Activated CD8-positive, alpha-beta T cell treated with anti-CD3 and anti-CD28 coated beads, Interleukin-2, amount 10 ng/mL, durations not matched to agents 7 days and 5 days (primary cell): ENCODE measurements at regions not wholly inside any gene's neighbourhood (a gene's known extent, or its start where the extent isn't known, plus 50 kb on each side); places are given as distances from the start of the nearest gene placed in this dataset.
A peak's percentile ranks its signal among the peaks of the same experiment; 100 is the strongest.

Experiments
- ATAC-seq: fragments of 150-1000 bp; cut with Tn5 transposase; one replicate; pipeline ENCODE4 v1.10.0; 2021; ENCODE audit warnings: moderate library complexity
- CTCF ChIA-PET: fragments of 350-600 bp; sonication (Branson Sonifier 250); formaldehyde crosslinking; loops from one replicate; lab custom pipeline; 2021; ENCODE audit warnings: antibody characterized with exemption; lab: Charles Lee
- POLR2A ChIA-PET: fragments of 350-600 bp; sonication (Branson Sonifier 250); formaldehyde crosslinking; loops from one replicate; lab custom pipeline; 2021; ENCODE audit warnings: antibody characterized with exemption; lab: Charles Lee
- DNase-seq: peaks from one replicate; pipeline ENCODE4 v3.0.0-alpha.2; 2020
- H3K27ac Mint-ChIP-seq: one replicate; pipeline ENCODE4 v1.8.0; 2021; ENCODE audit warnings: mild to moderate bottlenecking, mixed read lengths
- H3K27me3 Mint-ChIP-seq: one replicate; pipeline ENCODE4 v1.8.0; 2021; ENCODE audit warnings: low read depth, mixed read lengths
- H3K36me3 Mint-ChIP-seq: one replicate; pipeline ENCODE4 v1.8.0; 2021; ENCODE audit warnings: low read depth, mixed read lengths
- H3K4me1 Mint-ChIP-seq: one replicate; pipeline ENCODE4 v1.8.0; 2021; ENCODE audit warnings: low read depth, mixed read lengths
- H3K4me3 Mint-ChIP-seq: one replicate; pipeline ENCODE4 v1.8.0; 2021; ENCODE audit warnings: mild to moderate bottlenecking, mixed read lengths
- H3K9me3 Mint-ChIP-seq: one replicate; pipeline ENCODE4 v1.8.0; 2022; ENCODE audit warnings: mixed read lengths; ENCODE audit not compliant: insufficient read depth

GRCh38 chr20:53692465-53693067, 98.9 kb upstream of the ZNF217 start:
- H3K27ac Mint-ChIP-seq, result peak overlapping the region; percentile 78
- H3K36me3 Mint-ChIP-seq, result no peaks in the 10 kb centered on the region
- ATAC-seq (peak; percentile 43), DNase-seq (no peak)
- ChIA-PET CTCF (interaction anchor here (0.8 to 2.3 kb wide), 7 partner anchors 10 to 247 kb away, joined by 3 to 9 read pairs (median 3); no protein-coding TSS in a partner anchor), POLR2A (interaction anchor here (0.8 to 1.5 kb wide), 4 partner anchors 9 to 98 kb away, joined by 3 to 4 read pairs (median 3); no protein-coding TSS in a partner anchor)
- H3K9me3 Mint-ChIP-seq, result no peaks in the 10 kb centered on the region
- peak overlapping the region; percentile 57 for H3K4me3 Mint-ChIP-seq
- H3K27me3 Mint-ChIP-seq, result no peaks in the 10 kb centered on the region
- H3K4me1 Mint-ChIP-seq, result peaks cover 61% of the 10 kb centered on the region

- Mint-ChIP-seq H3K36me3 (no peaks in the 10 kb centered on the region), H3K9me3 (no peaks in the 10 kb centered on the region), H3K4me3 (no peak overlapping the region), H3K27ac (peak overlapping the region; percentile 78), H3K4me1 (peaks cover 65% of the 10 kb centered on the region), H3K27me3 (no peaks in the 10 kb centered on the region)
- CTCF ChIA-PET, result interaction anchor here (0.9 to 2.3 kb wide), 4 partner anchors 10 to 65 kb away, joined by 3 to 9 read pairs (median 6); no protein-coding TSS in a partner anchor
- ATAC-seq (no peak), DNase-seq (no peak)
- POLR2A ChIA-PET, result interaction anchor here (0.8 to 1.5 kb wide), 4 partner anchors 9 to 49 kb away, joined by 3 to 4 read pairs (median 3); no protein-coding TSS in a partner anchor
These were observed 98.2 kb upstream of the ZNF217 start for GRCh38 chr20:53691811-53692192.

GRCh38 chr20:53691060-53691810, 97.6 kb upstream of the ZNF217 start:
- ATAC-seq, result no peak
- Mint-ChIP-seq H3K36me3 (no peaks in the 10 kb centered on the region), H3K4me1 (peaks cover 65% of the 10 kb centered on the region), H3K27me3 (no peaks in the 10 kb centered on the region), H3K9me3 (no peaks in the 10 kb centered on the region), H3K4me3 (no peak overlapping the region), H3K27ac (peak overlapping the region; percentile 78)
- ChIA-PET POLR2A (interaction anchor here (0.6 to 1.5 kb wide), 3 partner anchors 15 to 22 kb away, joined by 3 read pairs; no protein-coding TSS in a partner anchor), CTCF (interaction anchor here (0.9 to 2.3 kb wide), 5 partner anchors 9 to 248 kb away, joined by 3 to 9 read pairs (median 5); no protein-coding TSS in a partner anchor)
- no peak for DNase-seq

GRCh38 chr20:53688085-53688484, 94.4 kb upstream of the ZNF217 start:
- ChIA-PET POLR2A (no interaction called here), CTCF (interaction anchor here (1.0 to 1.8 kb wide), 4 partner anchors 10 to 247 kb away, joined by 3 to 6 read pairs (median 4); no protein-coding TSS in a partner anchor)
- no peak overlapping the region for H3K4me3 Mint-ChIP-seq
- DNase-seq, result no peak
- H3K27me3 Mint-ChIP-seq, result no peaks in the 10 kb centered on the region
- H3K9me3 Mint-ChIP-seq, result no peaks in the 10 kb centered on the region
- H3K4me1 Mint-ChIP-seq, result peaks cover 63% of the 10 kb centered on the region
- peaks cover 2% of the 10 kb centered on the region for H3K36me3 Mint-ChIP-seq
- ATAC-seq, result no peak
- peak overlapping the region; percentile 60 for H3K27ac Mint-ChIP-seq

- no peaks in the 10 kb centered on the region for H3K27me3 Mint-ChIP-seq
- ATAC-seq (no peak), DNase-seq (no peak)
- no peak overlapping the region for H3K4me3 Mint-ChIP-seq
- no peaks in the 10 kb centered on the region for H3K9me3 Mint-ChIP-seq
- ChIA-PET POLR2A (interaction anchor here (1.2 to 1.9 kb wide), 5 partner anchors 14 to 91 kb away, joined by 4 to 11 read pairs (median 4); partner anchors contain the start of gene ZNF217), CTCF (interaction anchor here (1.0 to 2.4 kb wide), 7 partner anchors 14 to 231 kb away, joined by 3 to 8 read pairs (median 6); no protein-coding TSS in a partner anchor)
- H3K36me3 Mint-ChIP-seq, result peaks cover 2% of the 10 kb centered on the region
- peak overlapping the region; percentile 85 for H3K27ac Mint-ChIP-seq
- peaks cover 44% of the 10 kb centered on the region for H3K4me1 Mint-ChIP-seq
These were observed 91.5 kb upstream of the ZNF217 start for GRCh38 chr20:53685070-53685595.

- CTCF ChIA-PET, result interaction anchor here (1.2 to 1.4 kb wide), 3 partner anchors 11 to 232 kb away, joined by 3 to 4 read pairs (median 3); no protein-coding TSS in a partner anchor
- peaks cover 2% of the 10 kb centered on the region for H3K36me3 Mint-ChIP-seq
- no peak overlapping the region for H3K4me3 Mint-ChIP-seq
- no peaks in the 10 kb centered on the region for H3K27me3 Mint-ChIP-seq
- peaks cover 51% of the 10 kb centered on the region for H3K4me1 Mint-ChIP-seq
- ATAC-seq (no peak), DNase-seq (no peak)
- POLR2A ChIA-PET, result interaction anchor here (0.8 kb wide), 1 partner anchor 189 kb away, joined by 6 read pairs; no protein-coding TSS in a partner anchor
- no peak overlapping the region for H3K27ac Mint-ChIP-seq
- no peaks in the 10 kb centered on the region for H3K9me3 Mint-ChIP-seq
These were observed 89.9 kb upstream of the ZNF217 start for GRCh38 chr20:53683506-53683905.

- ATAC-seq (no peak), DNase-seq (no peak)
- H3K27me3 Mint-ChIP-seq, result no peaks in the 10 kb centered on the region
- peaks cover 53% of the 10 kb centered on the region for H3K4me1 Mint-ChIP-seq
- H3K36me3 Mint-ChIP-seq, result peaks cover 2% of the 10 kb centered on the region
- H3K27ac Mint-ChIP-seq, result no peak overlapping the region
- no peak overlapping the region for H3K4me3 Mint-ChIP-seq
- ChIA-PET CTCF (interaction anchor here (1.1 to 2.4 kb wide), 3 partner anchors 11 to 161 kb away, joined by 3 to 9 read pairs (median 6); no protein-coding TSS in a partner anchor), POLR2A (interaction anchor here (0.6 to 0.7 kb wide), 2 partner anchors 70 to 93 kb away, joined by 3 to 4 read pairs; no protein-coding TSS in a partner anchor)
- H3K9me3 Mint-ChIP-seq, result no peaks in the 10 kb centered on the region
These were observed 87.9 kb upstream of the ZNF217 start for GRCh38 chr20:53681352-53682212.

- Mint-ChIP-seq H3K36me3 (no peaks in the 10 kb centered on the region), H3K9me3 (no peaks in the 10 kb centered on the region), H3K4me3 (peak overlapping the region; percentile 9), H3K27me3 (no peaks in the 10 kb centered on the region), H3K27ac (peak overlapping the region; percentile 51), H3K4me1 (peaks cover 42% of the 10 kb centered on the region)
- CTCF ChIA-PET, result interaction anchor here (0.8 to 2.3 kb wide), 6 partner anchors 10 to 260 kb away, joined by 3 to 19 read pairs (median 4); no protein-coding TSS in a partner anchor
- POLR2A ChIA-PET, result interaction anchor here (0.7 to 1.8 kb wide), 5 partner anchors 19 to 235 kb away, joined by 3 to 4 read pairs (median 4); partner anchors contain the start of gene ZNF217
- DNase-seq, result no peak
- no peak for ATAC-seq
These were observed 86.1 kb upstream of the ZNF217 start for GRCh38 chr20:53679597-53680309.

- H3K9me3 Mint-ChIP-seq, result no peaks in the 10 kb centered on the region
- H3K36me3 Mint-ChIP-seq, result no peaks in the 10 kb centered on the region
- ChIA-PET CTCF (interaction anchor here (0.8 to 2.3 kb wide), 8 partner anchors 9 to 261 kb away, joined by 3 to 19 read pairs (median 4); no protein-coding TSS in a partner anchor), POLR2A (interaction anchor here (1.0 to 1.8 kb wide), 4 partner anchors 18 to 85 kb away, joined by 3 to 4 read pairs (median 4); partner anchors contain the start of gene ZNF217)
- no peak for ATAC-seq
- H3K27ac Mint-ChIP-seq, result peak overlapping the region; percentile 72
- no peaks in the 10 kb centered on the region for H3K27me3 Mint-ChIP-seq
- peak overlapping the region; percentile 36 for H3K4me3 Mint-ChIP-seq
- DNase-seq, result no peak
- peaks cover 41% of the 10 kb centered on the region for H3K4me1 Mint-ChIP-seq
These were observed 85.5 kb upstream of the ZNF217 start for GRCh38 chr20:53678990-53679596.
